Stimulated activated CD8-positive, alpha-beta memory T cell treated with anti-CD3 and anti-CD28 coated beads, Interleukin-7, amount 100 ng/mL, for 48 hours (primary cell): ENCODE measurements at regions not wholly inside any gene's neighbourhood (a gene's known extent, or its start where the extent isn't known, plus 50 kb on each side); places are given as distances from the start of the nearest gene placed in this dataset.

Experiments
- DNase-seq, 2 donors: peaks; one replicate each; pipeline ENCODE4 v3.0.0-alpha.2; 2020; ENCODE audit warnings: low read depth in 1 of 2; ENCODE audit errors: extremely low read depth in 1 of 2

- DNase-seq: no peak
These were observed 366.2 kb downstream of the WDR11 start for GRCh38 chr10:121217331-121217730.

- no peak for DNase-seq
These were observed 369.9 kb downstream of the WDR11 start for GRCh38 chr10:121221072-121221471.

- DNase-seq: no peak
These were observed 370.8 kb downstream of the WDR11 start for GRCh38 chr10:121221991-121222390.

- no peak for DNase-seq
These were observed 371.7 kb downstream of the WDR11 start for GRCh38 chr10:121222842-121223241.

GRCh38 chr10:121231079-121231478 is 367.2 kb downstream of the FGFR2 start:
- DNase-seq: no peak

- no peak for DNase-seq
These were observed 365.8 kb downstream of the FGFR2 start for GRCh38 chr10:121232494-121232893.

- no peak for DNase-seq
These were observed 362.6 kb downstream of the FGFR2 start for GRCh38 chr10:121235692-121236091.

- DNase-seq: no peak
These were observed 361.6 kb downstream of the FGFR2 start for GRCh38 chr10:121236621-121237020.

- no peak for DNase-seq
These were observed 360.5 kb downstream of the FGFR2 start for GRCh38 chr10:121237718-121238117.

- no peak for DNase-seq
These were observed 358.2 kb downstream of the FGFR2 start for GRCh38 chr10:121240011-121240410.

- DNase-seq: no peak
These were observed 357.7 kb downstream of the FGFR2 start for GRCh38 chr10:121240556-121240955.

GRCh38 chr10:121241337-121241736 is 356.9 kb downstream of the FGFR2 start:
- no peak for DNase-seq

GRCh38 chr10:121242741-121243608 is 355.3 kb downstream of the FGFR2 start:
- DNase-seq: no peak

- DNase-seq: no peak
These were observed 354.5 kb downstream of the FGFR2 start for GRCh38 chr10:121243609-121244241.

GRCh38 chr10:121244818-121245217 is 353.4 kb downstream of the FGFR2 start:
- DNase-seq: no peak

GRCh38 chr10:121245754-121246153 is 352.5 kb downstream of the FGFR2 start:
- DNase-seq: no peak

- DNase-seq: no peak
These were observed 350.0 kb downstream of the FGFR2 start for GRCh38 chr10:121248266-121248665.

GRCh38 chr10:121250995-121251764 is 347.1 kb downstream of the FGFR2 start:
- DNase-seq: no peak

- DNase-seq: no peak
These were observed 345.5 kb downstream of the FGFR2 start for GRCh38 chr10:121252756-121253155.

GRCh38 chr10:121260377-121260776 is 337.9 kb downstream of the FGFR2 start:
- no peak for DNase-seq

GRCh38 chr10:121261665-121262064 is 336.6 kb downstream of the FGFR2 start:
- no peak for DNase-seq
